Endothelial cell of umbilical vein (primary cell): ENCODE measurements at regions not wholly inside any gene's neighbourhood (a gene's known extent, or its start where the extent isn't known, plus 50 kb on each side); places are given as distances from the start of the nearest gene placed in this dataset.

Source experiments
- EZH2 ChIP-seq: IDR thresholded peaks from 2 replicates; pipeline ENCODE4 v1.6.1; 2012; ENCODE audit warnings: borderline replicate concordance, low read depth, mild to moderate bottlenecking, moderate library complexity, low read length, inconsistent platforms; ENCODE audit not compliant: severe bottlenecking
- JUN ChIP-seq: IDR thresholded peaks from 2 replicates; pipeline ENCODE4 v1.6.1; 2011; ENCODE audit warnings: borderline replicate concordance, low read depth; ENCODE audit not compliant: insufficient read length, insufficient read depth
- POLR2A ChIP-seq: IDR thresholded peaks from 2 replicates; pipeline ENCODE4 v1.6.1; 2012; ENCODE audit warnings: low read depth, mild to moderate bottlenecking, control low read depth, low read length
- POLR2AphosphoS5 ChIP-seq: IDR thresholded peaks from 2 replicates; pipeline ENCODE4 v1.6.1; 2012; ENCODE audit warnings: low read depth, mild to moderate bottlenecking, control low read depth, low read length, moderate library complexity; ENCODE audit not compliant: insufficient read depth
- TF ChIP-seq, protein P1 (sequence below), 2 donors: IDR thresholded peaks; 1 replicate in 1 of 2; 2 replicates in 1 of 2; pipeline ENCODE4 v1.5.1; 2011; ENCODE audit warnings: low read length in 2 of 2, mild to moderate bottlenecking in 2 of 2, moderate library complexity in 2 of 2, control low read depth in 1 of 2, inconsistent platforms in 1 of 2, low read depth in 1 of 2; ENCODE audit not compliant: insufficient read depth in 1 of 2; ENCODE audit errors: extremely low read depth in 1 of 2

GRCh38 chr3:162774613-162775100 is 1278.0 kb downstream of the OTOL1 start:
- TF ChIP-seq POLR2A (no peak), EZH2 (no peak), POLR2AphosphoS5 (no peak), JUN (no peak)
- TF ChIP-seq, protein P1, sequence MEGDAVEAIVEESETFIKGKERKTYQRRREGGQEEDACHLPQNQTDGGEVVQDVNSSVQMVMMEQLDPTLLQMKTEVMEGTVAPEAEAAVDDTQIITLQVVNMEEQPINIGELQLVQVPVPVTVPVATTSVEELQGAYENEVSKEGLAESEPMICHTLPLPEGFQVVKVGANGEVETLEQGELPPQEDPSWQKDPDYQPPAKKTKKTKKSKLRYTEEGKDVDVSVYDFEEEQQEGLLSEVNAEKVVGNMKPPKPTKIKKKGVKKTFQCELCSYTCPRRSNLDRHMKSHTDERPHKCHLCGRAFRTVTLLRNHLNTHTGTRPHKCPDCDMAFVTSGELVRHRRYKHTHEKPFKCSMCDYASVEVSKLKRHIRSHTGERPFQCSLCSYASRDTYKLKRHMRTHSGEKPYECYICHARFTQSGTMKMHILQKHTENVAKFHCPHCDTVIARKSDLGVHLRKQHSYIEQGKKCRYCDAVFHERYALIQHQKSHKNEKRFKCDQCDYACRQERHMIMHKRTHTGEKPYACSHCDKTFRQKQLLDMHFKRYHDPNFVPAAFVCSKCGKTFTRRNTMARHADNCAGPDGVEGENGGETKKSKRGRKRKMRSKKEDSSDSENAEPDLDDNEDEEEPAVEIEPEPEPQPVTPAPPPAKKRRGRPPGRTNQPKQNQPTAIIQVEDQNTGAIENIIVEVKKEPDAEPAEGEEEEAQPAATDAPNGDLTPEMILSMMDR (IDR thresholded peaks at IDR 0.05; ENCODE audit: extremely low read depth in 1 of 2, insufficient read depth in 1 of 2, low read depth in 1 of 2, low read length in 2 of 2) = no peak
